IMR-90 (cell line): ENCODE measurements at regions not wholly inside any gene's neighbourhood (a gene's known extent, or its start where the extent isn't known, plus 50 kb on each side); places are given as distances from the start of the nearest gene placed in this dataset.

Source experiments
- BHLHE40 ChIP-seq: fragments of 150-350 bp; IDR thresholded peaks from 2 replicates; pipeline ENCODE4 v1.6.1; 2016; ENCODE audit warnings: mild to moderate bottlenecking, low read depth, low read length
- CEBPB ChIP-seq: IDR thresholded peaks from 2 replicates; pipeline ENCODE4 v1.6.1; 2012; ENCODE audit warnings: low read depth, low read length, improper control_type of control experiment
- FOS ChIP-seq: fragments of 150-350 bp; IDR thresholded peaks from 2 replicates; pipeline ENCODE4 v1.6.1; 2016; ENCODE audit warnings: low read depth, low read length
- MAZ ChIP-seq: IDR thresholded peaks from 2 replicates; pipeline ENCODE4 v1.6.1; 2012; ENCODE audit warnings: low read depth, mild to moderate bottlenecking, low read length, improper control_type of control experiment, moderate library complexity, borderline replicate concordance
- POLR2A ChIP-seq: IDR thresholded peaks from 2 replicates; pipeline ENCODE4 v1.6.1; 2012; ENCODE audit warnings: mild to moderate bottlenecking, low read depth, low read length
- RAD21 ChIP-seq: IDR thresholded peaks from 2 replicates; pipeline ENCODE4 v1.6.1; 2012; ENCODE audit warnings: low read length, improper control_type of control experiment
- RCOR1 ChIP-seq: IDR thresholded peaks from 2 replicates; pipeline ENCODE4 v1.6.1; 2012; ENCODE audit warnings: mild to moderate bottlenecking, low read length, improper control_type of control experiment; ENCODE audit not compliant: insufficient replicate concordance
- SMC3 ChIP-seq: fragments of 150-350 bp; IDR thresholded peaks from 2 replicates; pipeline ENCODE4 v1.6.1; 2016; ENCODE audit warnings: low read depth, mild to moderate bottlenecking, antibody characterized with exemption, low read length, moderate library complexity
- TF ChIP-seq, protein P1 (sequence below): conservative IDR thresholded peaks from 2 replicates; pipeline ENCODE4 v1.5.1; 2012; ENCODE audit warnings: mild to moderate bottlenecking, low read depth, low read length, improper control_type of control experiment
- TF ChIP-seq, protein P2 (sequence below): fragments of 150-350 bp; IDR thresholded peaks from 2 replicates; pipeline ENCODE4 v1.6.1; 2017; ENCODE audit warnings: mild to moderate bottlenecking, antibody characterized with exemption, low read length, low read depth

DNA sequence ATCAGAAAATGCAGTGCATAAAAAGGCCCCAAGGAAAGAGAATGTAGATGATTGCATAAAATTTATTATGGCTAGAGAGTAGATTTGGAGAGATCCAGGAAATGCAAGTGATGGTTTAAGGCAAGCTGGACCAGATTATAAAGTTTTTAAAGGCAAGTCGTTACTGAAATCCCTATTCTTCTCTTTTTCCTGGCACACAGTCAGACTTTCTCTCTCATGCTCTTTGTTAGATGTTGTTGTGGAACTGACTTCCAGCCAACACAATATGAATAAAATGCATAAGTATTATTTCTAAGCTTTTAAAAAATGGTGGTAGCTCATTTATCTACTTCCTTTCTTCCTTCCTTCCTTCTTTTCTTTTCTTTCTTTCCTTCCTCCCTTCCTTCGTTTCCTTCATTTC, 1085.4 kb upstream of the CDH6 start:
- TF ChIP-seq, protein P1, sequence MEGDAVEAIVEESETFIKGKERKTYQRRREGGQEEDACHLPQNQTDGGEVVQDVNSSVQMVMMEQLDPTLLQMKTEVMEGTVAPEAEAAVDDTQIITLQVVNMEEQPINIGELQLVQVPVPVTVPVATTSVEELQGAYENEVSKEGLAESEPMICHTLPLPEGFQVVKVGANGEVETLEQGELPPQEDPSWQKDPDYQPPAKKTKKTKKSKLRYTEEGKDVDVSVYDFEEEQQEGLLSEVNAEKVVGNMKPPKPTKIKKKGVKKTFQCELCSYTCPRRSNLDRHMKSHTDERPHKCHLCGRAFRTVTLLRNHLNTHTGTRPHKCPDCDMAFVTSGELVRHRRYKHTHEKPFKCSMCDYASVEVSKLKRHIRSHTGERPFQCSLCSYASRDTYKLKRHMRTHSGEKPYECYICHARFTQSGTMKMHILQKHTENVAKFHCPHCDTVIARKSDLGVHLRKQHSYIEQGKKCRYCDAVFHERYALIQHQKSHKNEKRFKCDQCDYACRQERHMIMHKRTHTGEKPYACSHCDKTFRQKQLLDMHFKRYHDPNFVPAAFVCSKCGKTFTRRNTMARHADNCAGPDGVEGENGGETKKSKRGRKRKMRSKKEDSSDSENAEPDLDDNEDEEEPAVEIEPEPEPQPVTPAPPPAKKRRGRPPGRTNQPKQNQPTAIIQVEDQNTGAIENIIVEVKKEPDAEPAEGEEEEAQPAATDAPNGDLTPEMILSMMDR, result no peak
- TF ChIP-seq, protein P2, sequence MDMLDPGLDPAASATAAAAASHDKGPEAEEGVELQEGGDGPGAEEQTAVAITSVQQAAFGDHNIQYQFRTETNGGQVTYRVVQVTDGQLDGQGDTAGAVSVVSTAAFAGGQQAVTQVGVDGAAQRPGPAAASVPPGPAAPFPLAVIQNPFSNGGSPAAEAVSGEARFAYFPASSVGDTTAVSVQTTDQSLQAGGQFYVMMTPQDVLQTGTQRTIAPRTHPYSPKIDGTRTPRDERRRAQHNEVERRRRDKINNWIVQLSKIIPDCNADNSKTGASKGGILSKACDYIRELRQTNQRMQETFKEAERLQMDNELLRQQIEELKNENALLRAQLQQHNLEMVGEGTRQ, result no peak
- TF ChIP-seq POLR2A, result no peak
- no peak for TF ChIP-seq BHLHE40
- no peak for TF ChIP-seq MAZ
- TF ChIP-seq CEBPB, result no peak
- no peak for TF ChIP-seq RCOR1
- TF ChIP-seq FOS, result no peak
- TF ChIP-seq SMC3, result no peak
- TF ChIP-seq RAD21, result no peak
